ENCODE measurements at regions not wholly inside any gene's neighbourhood (a gene's known extent, or its start where the extent isn't known, plus 50 kb on each side); places are given as distances from the start of the nearest gene placed in this dataset.

DNA sequence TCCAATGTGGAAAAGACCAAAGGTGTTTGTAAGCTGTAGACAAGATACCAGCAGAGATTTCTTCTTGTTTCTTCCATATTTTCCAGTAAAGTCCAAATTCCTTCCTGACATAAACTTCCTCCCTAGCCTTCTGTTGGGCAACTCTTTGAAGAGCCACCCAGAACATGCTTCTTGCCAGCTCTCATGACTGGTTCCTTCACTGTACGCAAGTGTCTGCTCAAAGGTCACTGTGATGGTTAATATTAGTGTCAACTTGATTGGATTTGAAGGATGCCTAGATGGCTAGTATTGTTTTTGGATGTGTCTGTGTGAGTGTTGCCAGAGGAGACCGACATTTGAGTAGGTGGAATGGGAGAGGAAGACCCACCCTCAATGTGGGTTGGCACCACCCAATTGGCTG lies 416.6 kb upstream of the RUNX1 start:
- TF ChIP-seq GATA2 (IDR thresholded peaks at IDR 0.05; ENCODE audit: low read depth, low read length) (no peak), GATA3 (IDR thresholded peaks at IDR 0.05; ENCODE audit: low read depth, low read length) (no peak)

Data from SH-SY5Y (cell line).